Mucosa of rectum (tissue), 2 donors: ENCODE measurements at regions not wholly inside any gene's neighbourhood (a gene's known extent, or its start where the extent isn't known, plus 50 kb on each side); places are given as distances from the start of the nearest gene placed in this dataset.
"Not testable (repeated sequence)": the region's sequence is repeated elsewhere in the genome, so short reads cannot be mapped to it uniquely, and the experiment has no call there.

ENCODE experiments used
- H3K27ac ChIP-seq, 2 donors: one replicate each; pipeline ENCODE4 v1.7.0; 2013; ENCODE audit warnings: inconsistent platforms in 2 of 2, low read depth in 2 of 2, low read length in 2 of 2
- H3K27me3 ChIP-seq, 2 donors: one replicate each; pipeline ENCODE4 v1.7.0; 2013; ENCODE audit warnings: low read length in 2 of 2; ENCODE audit not compliant: control insufficient read depth in 2 of 2, insufficient read depth in 2 of 2
- H3K36me3 ChIP-seq, 2 donors: one replicate each; pipeline ENCODE4 v1.7.0; 2013; ENCODE audit warnings: low read length in 2 of 2; ENCODE audit not compliant: control insufficient read depth in 2 of 2, insufficient read depth in 2 of 2
- H3K4me1 ChIP-seq, 2 donors: one replicate each; pipeline ENCODE4 v1.7.0; 2013; ENCODE audit warnings: low read length in 2 of 2, mild to moderate bottlenecking in 1 of 2; ENCODE audit not compliant: control insufficient read depth in 2 of 2, insufficient read depth in 2 of 2
- H3K4me3 ChIP-seq, 2 donors: one replicate each; pipeline ENCODE4 v1.7.0; 2013; ENCODE audit warnings: low read length in 2 of 2
- H3K9ac ChIP-seq, 2 donors: one replicate each; pipeline ENCODE4 v1.7.0; 2013; ENCODE audit warnings: low read length in 2 of 2, low read depth in 1 of 2, mild to moderate bottlenecking in 1 of 2
- H3K9me3 ChIP-seq, 2 donors: one replicate each; pipeline ENCODE4 v1.7.0; 2013; ENCODE audit warnings: low read length in 2 of 2; ENCODE audit not compliant: control insufficient read depth in 2 of 2
- donor health status: healthy.
- donor health status: Normal muscosa, but diverticular disease.

DNA sequence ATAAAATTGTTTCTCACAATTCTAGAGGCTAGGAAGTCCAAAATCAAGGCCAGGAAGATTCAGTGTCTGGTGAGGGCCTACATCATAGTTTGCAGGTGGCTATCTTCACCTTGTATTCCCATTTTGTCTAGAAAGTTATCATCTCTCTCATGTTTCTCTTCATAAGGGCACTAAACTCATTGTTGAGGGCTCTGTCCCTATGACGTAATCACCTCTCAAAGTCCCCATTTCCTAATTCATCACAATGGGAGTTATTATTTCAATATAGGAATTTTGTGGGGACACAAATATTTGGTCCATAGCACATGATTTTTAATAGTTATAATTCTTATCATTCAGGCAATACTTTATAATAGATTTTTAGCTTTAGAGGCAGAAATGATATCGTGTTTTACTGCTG, 1509.2 kb upstream of the SEL1L start:
- Histone ChIP-seq H3K27me3 (no peaks in the 10 kb centered on the region), H3K36me3 (no peaks in the 10 kb centered on the region), H3K9ac (no peak overlapping the region), H3K9me3 (peaks cover 0 to 2% of the 10 kb centered on the region in 2 donors), H3K4me1 (no peaks in the 10 kb centered on the region), H3K4me3 (no peak overlapping the region), H3K27ac (no peak overlapping the region)

GRCh38 chr14:83044001-83044400, 1510.3 kb upstream of the SEL1L start:
- no peak overlapping the region for H3K9ac ChIP-seq
- no peak overlapping the region for H3K27ac ChIP-seq
- no peaks in the 10 kb centered on the region for H3K36me3 ChIP-seq
- H3K4me3 ChIP-seq: no peak overlapping the region
- no peaks in the 10 kb centered on the region for H3K4me1 ChIP-seq
- H3K9me3 ChIP-seq: peaks cover 0 to 2% of the 10 kb centered on the region in 2 donors
- no peaks in the 10 kb centered on the region for H3K27me3 ChIP-seq

DNA sequence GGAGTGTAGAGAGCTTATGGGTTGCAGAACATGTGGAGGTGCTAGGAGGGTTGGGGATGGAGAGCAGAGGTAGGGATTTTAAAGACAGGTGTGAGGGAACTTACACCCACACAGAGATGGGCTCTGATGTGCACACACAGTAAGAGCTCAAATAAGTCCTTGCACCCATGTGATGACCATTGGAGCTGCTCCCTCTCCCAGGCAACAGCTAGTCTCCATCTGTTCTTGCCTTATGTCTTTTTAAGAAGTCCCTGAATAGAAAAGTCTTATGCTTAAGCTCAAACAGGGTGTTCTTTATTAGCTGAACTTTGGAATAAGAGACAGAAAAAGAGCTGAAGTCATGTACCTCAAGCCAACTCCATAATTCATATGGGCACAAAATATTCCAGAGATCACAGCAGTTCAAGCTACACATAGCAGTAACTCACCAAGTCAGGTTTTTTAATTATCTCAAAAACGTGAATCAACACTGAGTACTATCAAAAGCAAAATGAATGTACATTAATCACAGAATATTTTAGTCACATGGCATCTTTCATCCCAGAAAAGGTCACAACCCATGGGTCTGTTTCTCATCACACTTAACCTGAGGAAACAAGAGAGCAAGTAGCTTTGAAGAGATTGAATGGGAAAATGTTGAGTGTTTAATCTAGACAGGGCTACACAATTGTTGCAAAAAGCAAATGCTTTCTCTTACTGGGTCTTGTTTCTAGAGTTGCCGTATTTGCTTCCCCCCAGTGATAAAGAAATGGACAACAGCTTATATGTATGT, 1513.6 kb upstream of the SEL1L start:
- Histone ChIP-seq H3K4me1 (no peaks in the 10 kb centered on the region), H3K9ac (no peak overlapping the region), H3K9me3 (peaks cover 3% of the 10 kb centered on the region in 2 donors), H3K27ac (no peak overlapping the region), H3K27me3 (no peaks in the 10 kb centered on the region), H3K36me3 (no peaks in the 10 kb centered on the region), H3K4me3 (no peak overlapping the region)

GRCh38 chr14:83053022-83053710, 1519.5 kb upstream of the SEL1L start:
- Histone ChIP-seq H3K4me1 (no peaks in the 10 kb centered on the region), H3K36me3 (no peaks in the 10 kb centered on the region), H3K27ac (no peak overlapping the region), H3K4me3 (no peak overlapping the region), H3K9me3 (peaks cover 3 to 8% of the 10 kb centered on the region in 2 donors), H3K27me3 (no peaks in the 10 kb centered on the region), H3K9ac (no peak overlapping the region)

- Histone ChIP-seq H3K9ac (no peak overlapping the region), H3K27ac (no peak overlapping the region), H3K4me1 (no peaks in the 10 kb centered on the region), H3K9me3 (peaks cover 0 to 4% of the 10 kb centered on the region in 2 donors), H3K36me3 (no peaks in the 10 kb centered on the region), H3K27me3 (no peaks in the 10 kb centered on the region), H3K4me3 (no peak overlapping the region)
These were observed 1524.4 kb upstream of the SEL1L start for GRCh38 chr14:83058068-83058467.

- Histone ChIP-seq H3K4me3 (no peak overlapping the region), H3K27me3 (no peaks in the 10 kb centered on the region), H3K27ac (no peak overlapping the region), H3K4me1 (no peaks in the 10 kb centered on the region), H3K9me3 (peaks cover 0 to 1% of the 10 kb centered on the region in 2 donors), H3K9ac (no peak overlapping the region), H3K36me3 (no peaks in the 10 kb centered on the region)
These were observed 1538.3 kb upstream of the SEL1L start for GRCh38 chr14:83071888-83072501.

- Histone ChIP-seq H3K27me3 (no peaks in the 10 kb centered on the region), H3K4me1 (no peaks in the 10 kb centered on the region), H3K9ac (no peak overlapping the region), H3K4me3 (no peak overlapping the region), H3K36me3 (no peaks in the 10 kb centered on the region), H3K27ac (no peak overlapping the region), H3K9me3 (no peaks in the 10 kb centered on the region)
These were observed 1551.5 kb upstream of the SEL1L start for GRCh38 chr14:83085136-83085535.

- no peaks in the 10 kb centered on the region for H3K4me1 ChIP-seq
- H3K36me3 ChIP-seq: no peaks in the 10 kb centered on the region
- no peak overlapping the region for H3K27ac ChIP-seq
- no peak overlapping the region for H3K9ac ChIP-seq
- no peaks in the 10 kb centered on the region for H3K9me3 ChIP-seq
- H3K4me3 ChIP-seq: no peak overlapping the region
- H3K27me3 ChIP-seq: no peaks in the 10 kb centered on the region
These were observed 1552.1 kb upstream of the SEL1L start for GRCh38 chr14:83085725-83086124.

GRCh38 chr14:83091991-83092956, 1558.6 kb upstream of the SEL1L start:
- H3K4me3 ChIP-seq, H3K9ac ChIP-seq, H3K4me1 ChIP-seq, H3K27me3 ChIP-seq, H3K9me3 ChIP-seq, H3K27ac ChIP-seq, H3K36me3 ChIP-seq: not testable (repeated sequence)
